Endothelial cell of umbilical vein (primary cell): ENCODE measurements at regions not wholly inside any gene's neighbourhood (a gene's known extent, or its start where the extent isn't known, plus 50 kb on each side); places are given as distances from the start of the nearest gene placed in this dataset.

ENCODE experiments used
- BruUV-seq: library from RNA; stranded (reverse); fragments of 400-500 nt; replicated peaks from 2 replicates; lab custom pipeline; 2021; lab: Mats Ljungman, UMichigan
- CTCF ChIA-PET: fragments of 300-600, 350-600 bp; sonication (Branson Sonifier 250); formaldehyde crosslinking; loops from one replicate; lab custom pipeline; 2021; ENCODE audit warnings: antibody characterized with exemption, inconsistent platforms; lab: Charles Lee
- POLR2A ChIA-PET: fragments of 300-600, 350-600 bp; sonication (Branson Sonifier 250); formaldehyde crosslinking; loops from one replicate; lab custom pipeline; 2021; ENCODE audit warnings: antibody characterized with exemption, inconsistent platforms; lab: Charles Lee
- DNase-seq: peaks from one replicate; pipeline ENCODE4 v3.0.0-alpha.2; 2011; ENCODE audit warnings: low read depth, low spot score
- FAIRE-seq: peaks from 2 replicates; lab custom pipeline; 2011; peaks lifted over from hg19 to GRCh38; lab: Jason Lieb, UNC
- H2AFZ ChIP-seq: 2 replicates; pipeline ENCODE4 v1.6.0; 2012; ENCODE audit warnings: low read depth, low read length, control low read depth, inconsistent platforms
- H3K27ac ChIP-seq: 2 replicates; pipeline ENCODE4 v1.5.1; 2011; ENCODE audit warnings: low read depth, mild to moderate bottlenecking, control low read depth, low read length, moderate library complexity; ENCODE audit not compliant: insufficient read depth
- H3K27me3 ChIP-seq, 2 experiments: 2 replicates each; pipeline versions ENCODE4 v1.6.0 to v1.6.1; 2011; ENCODE audit warnings: low read length in 2 of 2, mixed read lengths in 1 of 2; ENCODE audit not compliant: control insufficient read depth in 2 of 2, insufficient read depth in 2 of 2
- H3K36me3 ChIP-seq, 2 experiments: 2 replicates in 1 of 2; 3 replicates in 1 of 2; pipeline ENCODE4 v1.5.1; 2011; ENCODE audit warnings: low read length in 2 of 2, mild to moderate bottlenecking in 1 of 2, moderate library complexity in 1 of 2; ENCODE audit not compliant: control insufficient read depth in 2 of 2, insufficient read depth in 2 of 2; ENCODE audit errors: extremely low read depth in 1 of 2
- H3K4me1 ChIP-seq: 3 replicates; pipeline ENCODE4 v1.5.1; 2011; ENCODE audit warnings: mild to moderate bottlenecking, low read length; ENCODE audit not compliant: control insufficient read depth, insufficient read depth; ENCODE audit errors: extremely low read depth
- H3K4me2 ChIP-seq: 2 replicates; pipeline ENCODE4 v1.6.1; 2011; ENCODE audit warnings: low read length, control low read depth, mixed read lengths; ENCODE audit not compliant: insufficient read depth
- H3K4me3 ChIP-seq, 3 experiments: fragments of 200-600 bp in 1 of 3; sonication (generic), shearing (Covaris generic) in 1 of 3; replicated peaks in 1 of 3; 2 replicates each; pipeline ENCODE4 v1.5.1; 2011 to 2016; ENCODE audit warnings: control low read depth in 3 of 3, low read length in 3 of 3, mild to moderate bottlenecking in 2 of 3, inconsistent platforms in 1 of 3, low read depth in 1 of 3, moderate library complexity in 1 of 3; ENCODE audit not compliant: insufficient read depth in 1 of 3
- H3K79me2 ChIP-seq: 2 replicates; pipeline ENCODE4 v1.6.0; 2012; ENCODE audit warnings: low read length, inconsistent platforms; ENCODE audit not compliant: control insufficient read depth, insufficient read depth
- H3K9ac ChIP-seq: replicated peaks from 2 replicates; pipeline ENCODE3; 2011; ENCODE audit warnings: low read length, control low read depth; ENCODE audit not compliant: insufficient read depth; ENCODE audit errors: extremely low read depth
- H3K9me1 ChIP-seq: replicated peaks from 3 replicates; pipeline ENCODE4 v1.6.0; 2011; ENCODE audit warnings: mild to moderate bottlenecking, low read length; ENCODE audit not compliant: control insufficient read depth, insufficient read depth; ENCODE audit errors: extremely low read depth
- H3K9me3 ChIP-seq: replicated peaks from 2 replicates; pipeline ENCODE4 v1.5.1; 2012; ENCODE audit warnings: low read length, inconsistent platforms; ENCODE audit not compliant: control insufficient read depth, insufficient read depth
- H4K20me1 ChIP-seq: replicated peaks from 2 replicates; pipeline ENCODE3; 2011; ENCODE audit warnings: mild to moderate bottlenecking, low read length; ENCODE audit not compliant: control insufficient read depth, insufficient read depth; ENCODE audit errors: extremely low read depth
- EZH2 ChIP-seq: IDR thresholded peaks from 2 replicates; pipeline ENCODE4 v1.6.1; 2012; ENCODE audit warnings: borderline replicate concordance, low read depth, mild to moderate bottlenecking, moderate library complexity, low read length, inconsistent platforms; ENCODE audit not compliant: severe bottlenecking
- FOS ChIP-seq: IDR thresholded peaks from 2 replicates; pipeline ENCODE4 v1.6.1; 2011; ENCODE audit warnings: mild to moderate bottlenecking, low read length, moderate library complexity, borderline replicate concordance; ENCODE audit not compliant: insufficient read depth
- GATA2 ChIP-seq: IDR thresholded peaks from 2 replicates; pipeline ENCODE4 v1.7.0; 2011; ENCODE audit warnings: low read depth, mild to moderate bottlenecking, moderate library complexity, mixed read lengths, low read length; ENCODE audit not compliant: insufficient read length, insufficient read depth
- JUN ChIP-seq: IDR thresholded peaks from 2 replicates; pipeline ENCODE4 v1.6.1; 2011; ENCODE audit warnings: borderline replicate concordance, low read depth; ENCODE audit not compliant: insufficient read length, insufficient read depth
- MAX ChIP-seq: IDR thresholded peaks from 2 replicates; pipeline ENCODE4 v1.6.1; 2011; ENCODE audit not compliant: insufficient read depth, insufficient read length
- MYC ChIP-seq: IDR thresholded peaks from one replicate; pipeline ENCODE4 v1.6.1; 2011; ENCODE audit warnings: mild to moderate bottlenecking, low read depth, low read length
- POLR2A ChIP-seq: IDR thresholded peaks from 2 replicates; pipeline ENCODE4 v1.6.1; 2012; ENCODE audit warnings: low read depth, mild to moderate bottlenecking, control low read depth, low read length
- POLR2AphosphoS5 ChIP-seq: IDR thresholded peaks from 2 replicates; pipeline ENCODE4 v1.6.1; 2012; ENCODE audit warnings: low read depth, mild to moderate bottlenecking, control low read depth, low read length, moderate library complexity; ENCODE audit not compliant: insufficient read depth
- dilution Hi-C: fragments of 300-500 bp; cut with MboI; formaldehyde crosslinking; loops from one replicate; pipeline ENCODE4 v1.15.0; 2019; ENCODE audit warnings: low sequenced_read_pairs; ENCODE audit not compliant: extremely low pct_ligation_motif_present
- intact Hi-C: fragments of 100-400 bp; cut with micrococcal nuclease; formaldehyde crosslinking; loops from one replicate; pipeline ENCODE4 v1.10.0; 2022
- TF ChIP-seq, protein P1 (sequence below), 2 donors: IDR thresholded peaks; 1 replicate in 1 of 2; 2 replicates in 1 of 2; pipeline ENCODE4 v1.5.1; 2011; ENCODE audit warnings: low read length in 2 of 2, mild to moderate bottlenecking in 2 of 2, moderate library complexity in 2 of 2, control low read depth in 1 of 2, inconsistent platforms in 1 of 2, low read depth in 1 of 2; ENCODE audit not compliant: insufficient read depth in 1 of 2; ENCODE audit errors: extremely low read depth in 1 of 2

DNA sequence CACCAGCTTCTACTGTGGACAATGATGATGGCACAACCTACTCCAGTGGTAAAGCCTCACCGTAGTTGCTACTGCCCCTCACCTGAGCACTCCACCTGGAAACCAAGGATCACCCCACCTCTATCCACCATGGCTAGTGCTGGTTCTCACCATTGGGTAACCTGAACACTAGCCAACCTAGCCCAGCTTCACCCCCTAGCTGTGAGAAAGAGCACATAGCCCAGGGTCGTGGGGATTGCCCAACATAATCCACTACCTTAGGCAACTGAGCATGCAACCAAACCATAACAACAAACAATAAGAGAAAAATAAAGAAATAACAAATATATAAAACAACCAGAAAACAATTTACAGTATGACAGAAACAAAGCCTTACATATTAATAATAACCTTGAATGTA lies 560.1 kb downstream of the DIAPH3 start:
- TF ChIP-seq JUN = no peak
- TF ChIP-seq POLR2AphosphoS5 = no peak
- TF ChIP-seq POLR2A = no peak
- no peak for TF ChIP-seq MAX
- no peak for TF ChIP-seq MYC
- no peak for TF ChIP-seq GATA2
- TF ChIP-seq, protein P1, sequence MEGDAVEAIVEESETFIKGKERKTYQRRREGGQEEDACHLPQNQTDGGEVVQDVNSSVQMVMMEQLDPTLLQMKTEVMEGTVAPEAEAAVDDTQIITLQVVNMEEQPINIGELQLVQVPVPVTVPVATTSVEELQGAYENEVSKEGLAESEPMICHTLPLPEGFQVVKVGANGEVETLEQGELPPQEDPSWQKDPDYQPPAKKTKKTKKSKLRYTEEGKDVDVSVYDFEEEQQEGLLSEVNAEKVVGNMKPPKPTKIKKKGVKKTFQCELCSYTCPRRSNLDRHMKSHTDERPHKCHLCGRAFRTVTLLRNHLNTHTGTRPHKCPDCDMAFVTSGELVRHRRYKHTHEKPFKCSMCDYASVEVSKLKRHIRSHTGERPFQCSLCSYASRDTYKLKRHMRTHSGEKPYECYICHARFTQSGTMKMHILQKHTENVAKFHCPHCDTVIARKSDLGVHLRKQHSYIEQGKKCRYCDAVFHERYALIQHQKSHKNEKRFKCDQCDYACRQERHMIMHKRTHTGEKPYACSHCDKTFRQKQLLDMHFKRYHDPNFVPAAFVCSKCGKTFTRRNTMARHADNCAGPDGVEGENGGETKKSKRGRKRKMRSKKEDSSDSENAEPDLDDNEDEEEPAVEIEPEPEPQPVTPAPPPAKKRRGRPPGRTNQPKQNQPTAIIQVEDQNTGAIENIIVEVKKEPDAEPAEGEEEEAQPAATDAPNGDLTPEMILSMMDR (IDR thresholded peaks at IDR 0.05; ENCODE audit: extremely low read depth in 1 of 2, insufficient read depth in 1 of 2, low read depth in 1 of 2, low read length in 2 of 2) = no peak
- no peak for TF ChIP-seq EZH2
- no peak for TF ChIP-seq FOS
- Histone ChIP-seq H3K4me2 (no peak overlapping the region), H3K4me3 (no peak overlapping the region), H3K36me3 (no peaks in the 10 kb centered on the region), H4K20me1 (no peaks in the 10 kb centered on the region), H2AFZ (no peak overlapping the region), H3K9me1 (no peaks in the 10 kb centered on the region), H3K4me1 (no peaks in the 10 kb centered on the region), H3K27me3 (no peaks in the 10 kb centered on the region), H3K79me2 (no peaks in the 10 kb centered on the region), H3K27ac (no peak overlapping the region), H3K9me3 (no peaks in the 10 kb centered on the region), H3K9ac (no peak overlapping the region)
- intact Hi-C loops = no loop called here
- DNase-seq = no peak
- POLR2A ChIA-PET = no interaction called here
- no peak for FAIRE-seq
- BruUV-seq = no TSS peak
- CTCF ChIA-PET = interaction anchor here (1.1 kb wide), 1 partner anchor 285 kb away, joined by 3 read pairs; no protein-coding TSS in a partner anchor
- dilution Hi-C loops = no loop called here
